Central memory CD4-positive, alpha-beta T cell (primary cell): ENCODE measurements at regions not wholly inside any gene's neighbourhood (a gene's known extent, or its start where the extent isn't known, plus 50 kb on each side); places are given as distances from the start of the nearest gene placed in this dataset.

Experiments
- DNase-seq: peaks from one replicate; pipeline ENCODE4 v3.0.0; 2022

DNA sequence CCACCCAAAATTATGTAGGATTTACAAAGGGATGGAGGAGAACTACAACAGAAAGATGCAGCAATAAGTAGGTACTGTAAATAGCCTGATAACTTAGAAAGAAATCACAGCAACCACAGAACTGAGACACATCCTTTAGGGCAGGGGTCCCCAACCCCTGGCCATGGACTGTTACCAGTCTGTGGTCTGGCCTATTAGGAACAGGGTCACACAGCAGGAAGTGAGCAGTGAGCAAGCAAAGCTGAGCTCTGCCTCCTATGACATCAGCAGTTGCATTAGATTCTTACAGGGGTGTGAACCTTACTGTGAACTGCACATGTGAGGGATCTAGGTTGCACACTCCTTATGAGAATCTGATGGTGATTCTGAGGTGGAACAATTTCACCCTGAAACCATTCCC, 997.6 kb downstream of the DIAPH3 start:
- DNase-seq, result no peak

DNA sequence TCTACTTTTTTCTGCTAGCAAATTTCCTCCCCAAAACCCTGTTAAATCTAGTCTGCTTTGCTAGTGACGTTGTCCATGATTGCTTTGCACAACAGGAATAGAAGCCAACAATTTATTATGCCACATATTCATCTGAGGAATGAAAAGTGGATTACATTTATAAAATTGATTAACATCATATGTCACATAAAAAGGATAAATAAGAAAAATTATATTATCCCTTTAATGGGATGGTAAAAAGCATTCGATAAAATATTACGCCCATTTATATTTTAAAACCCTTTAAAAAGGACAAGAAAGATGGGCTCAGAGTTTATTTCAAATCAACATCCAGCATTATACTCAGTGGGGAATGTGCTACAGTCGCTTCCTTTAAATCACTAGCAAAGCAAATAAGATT, 991.7 kb downstream of the DIAPH3 start:
- no peak for DNase-seq

DNA sequence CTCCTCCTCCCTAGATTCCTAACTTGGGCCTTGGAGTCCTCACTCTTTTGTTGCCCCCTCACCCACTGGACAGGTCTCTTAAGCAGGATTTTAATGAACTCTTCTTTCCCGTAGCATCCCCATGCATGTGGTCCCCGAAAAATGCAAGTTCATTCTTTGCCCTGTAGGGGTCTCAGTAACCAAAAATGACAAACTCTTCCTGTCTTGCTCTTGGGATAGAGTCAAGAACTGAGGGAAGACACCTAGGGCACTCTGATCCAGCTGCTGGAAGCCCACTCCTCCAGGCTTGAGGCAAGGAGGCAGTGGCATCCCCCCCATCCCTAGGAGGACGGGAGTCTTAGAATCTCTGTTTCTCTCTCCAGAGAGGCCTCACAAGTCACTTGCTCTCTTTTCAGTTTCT, 987.0 kb downstream of the DIAPH3 start:
- no peak for DNase-seq

DNA sequence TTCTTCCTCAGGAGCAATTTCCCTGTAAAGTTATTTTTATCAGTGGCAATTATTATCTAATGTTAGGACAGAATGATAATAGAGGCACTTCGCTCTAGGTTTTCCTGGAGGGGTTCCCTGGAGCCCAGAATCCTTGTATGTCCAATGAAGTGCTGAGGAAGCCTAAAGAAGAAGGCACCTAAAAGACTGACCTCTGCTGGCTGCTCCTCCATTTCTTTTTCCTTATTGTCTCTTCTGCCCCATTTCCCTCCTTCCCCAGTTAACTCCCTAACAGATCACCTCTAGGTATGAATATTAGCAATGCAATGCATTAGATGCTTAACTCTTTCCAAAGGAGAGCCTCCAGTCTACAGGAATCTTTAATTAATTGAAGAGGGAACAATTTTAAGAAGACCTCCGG, 985.4 kb downstream of the DIAPH3 start:
- DNase-seq, result no peak

DNA sequence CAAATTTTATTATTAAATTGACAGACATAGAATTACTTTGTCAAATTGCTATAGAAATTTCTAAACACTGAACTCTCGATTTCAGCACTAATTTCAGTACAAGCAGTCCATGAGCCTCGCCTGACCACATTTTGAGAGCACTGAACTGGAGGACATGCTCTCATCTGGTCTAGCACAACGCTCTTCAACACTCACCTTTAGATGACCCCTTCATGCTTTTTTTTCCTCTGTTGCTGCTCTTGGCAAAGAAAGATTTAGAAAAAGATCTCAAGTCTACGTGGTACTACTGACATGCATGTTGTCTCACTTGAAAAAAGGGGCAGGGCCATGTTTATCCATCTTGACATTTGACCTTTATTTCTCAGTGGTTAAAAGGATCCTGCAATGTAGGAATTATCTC, 981.5 kb downstream of the DIAPH3 start:
- no peak for DNase-seq

DNA sequence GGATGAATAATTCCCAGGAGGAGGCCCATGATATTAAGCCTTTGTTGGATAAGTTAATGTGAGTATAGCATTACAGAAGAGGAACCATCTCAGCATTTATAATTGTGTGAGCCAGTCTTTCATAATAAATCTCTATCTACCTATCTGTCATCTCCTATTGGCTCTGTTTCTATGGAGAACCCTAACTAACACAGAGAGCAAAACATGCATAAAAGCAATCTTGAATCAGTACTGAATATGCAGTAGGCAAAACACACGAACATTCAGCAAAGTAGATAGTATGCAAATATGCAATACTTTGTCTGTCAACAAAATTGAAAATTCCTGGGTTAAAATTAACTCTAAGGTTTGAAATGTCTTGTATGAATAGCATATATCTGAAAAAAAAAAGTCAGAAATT, 966.3 kb downstream of the DIAPH3 start:
- no peak for DNase-seq

DNA sequence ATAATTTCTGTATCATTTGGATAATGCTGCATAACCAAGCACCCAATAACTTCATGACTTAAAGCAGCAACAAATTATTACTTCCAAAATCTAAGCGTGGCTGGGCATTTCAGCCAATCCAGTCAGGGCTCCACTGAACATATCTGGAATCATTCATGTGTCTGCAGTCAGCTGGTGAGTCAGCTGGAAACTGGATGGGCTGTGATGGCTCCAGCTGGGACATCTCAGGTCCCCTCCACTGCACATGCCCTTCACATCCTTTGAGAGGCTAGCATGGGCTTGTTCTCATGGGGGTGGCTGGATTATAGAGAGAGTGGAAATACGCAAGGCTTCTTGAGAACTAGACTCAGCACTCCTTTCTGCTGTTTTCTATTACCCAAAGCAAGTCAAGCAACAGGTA, 961.9 kb downstream of the DIAPH3 start:
- DNase-seq, result no peak

DNA sequence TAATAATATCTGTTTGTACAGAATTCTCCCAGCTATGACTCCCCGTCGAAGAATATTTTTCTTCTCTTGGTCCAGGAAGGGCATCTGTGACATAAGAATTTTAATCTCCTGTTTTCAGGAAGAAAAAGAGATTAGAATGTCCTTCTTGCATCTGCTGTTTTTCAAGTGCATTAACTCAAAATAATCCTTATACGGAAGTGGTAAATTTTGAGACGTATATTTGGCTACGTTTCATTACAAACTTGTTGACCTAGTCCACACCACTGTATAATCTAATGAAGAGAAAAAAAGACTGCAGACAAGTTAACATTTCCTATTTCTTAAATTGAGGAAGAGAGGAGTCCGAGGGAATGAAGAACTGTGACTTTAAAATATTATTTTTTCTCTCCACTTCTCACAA, 959.9 kb downstream of the DIAPH3 start:
- no peak for DNase-seq

DNA sequence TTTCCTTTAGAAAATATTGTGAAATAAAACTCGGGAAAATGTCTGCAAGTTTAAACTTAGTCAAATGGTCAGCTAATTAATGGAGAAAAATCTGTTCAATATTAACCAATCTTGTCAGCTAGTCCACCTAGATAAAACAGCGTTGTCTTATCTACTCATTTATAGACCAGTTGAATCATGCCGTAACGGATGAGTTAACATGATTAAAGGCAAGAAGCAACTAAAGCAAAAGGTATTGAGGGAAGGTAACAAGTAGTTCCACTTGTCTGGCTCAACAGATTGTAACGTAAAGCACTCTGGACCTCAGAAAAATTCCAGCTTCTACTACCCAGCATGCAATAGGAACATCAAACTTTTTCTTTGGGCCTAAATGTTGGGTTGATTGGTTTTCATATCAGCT, 958.2 kb downstream of the DIAPH3 start:
- no peak for DNase-seq

DNA sequence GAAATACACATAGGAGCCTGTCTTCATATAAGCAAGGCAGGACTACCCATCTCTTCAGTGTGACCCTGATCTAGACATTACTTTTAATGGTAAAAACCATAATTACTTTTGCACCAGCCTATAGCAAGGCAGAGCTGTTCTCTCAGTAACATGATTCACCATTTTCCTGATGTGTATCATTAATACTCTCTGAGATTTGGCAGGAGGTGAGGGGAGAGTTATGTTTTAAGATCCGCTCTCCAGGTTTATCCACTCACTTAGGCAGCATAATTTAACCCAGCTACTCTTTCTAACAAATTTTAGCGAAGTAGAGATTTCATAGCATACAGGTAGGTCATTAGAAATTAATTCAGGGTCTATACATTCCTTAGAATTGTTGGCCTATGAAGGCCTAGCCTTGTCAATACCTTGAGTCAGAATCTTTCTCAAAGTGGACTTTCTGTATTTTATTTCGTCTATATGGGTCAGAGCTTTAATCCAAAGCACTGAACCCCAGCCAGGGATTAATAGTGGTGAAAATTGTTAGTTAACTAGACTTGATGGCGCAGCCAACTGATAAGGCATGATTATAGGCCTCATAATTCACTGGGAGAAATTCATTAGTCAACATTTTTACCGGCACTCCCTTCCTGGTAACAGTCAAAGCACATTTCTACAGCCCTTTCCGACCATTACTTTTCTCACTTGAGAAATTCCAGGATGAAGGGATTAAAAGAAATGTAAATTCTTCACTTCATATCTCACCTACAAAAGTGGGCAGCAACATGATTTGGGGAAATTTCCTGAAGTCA, 955.1 kb downstream of the DIAPH3 start:
- no peak for DNase-seq

DNA sequence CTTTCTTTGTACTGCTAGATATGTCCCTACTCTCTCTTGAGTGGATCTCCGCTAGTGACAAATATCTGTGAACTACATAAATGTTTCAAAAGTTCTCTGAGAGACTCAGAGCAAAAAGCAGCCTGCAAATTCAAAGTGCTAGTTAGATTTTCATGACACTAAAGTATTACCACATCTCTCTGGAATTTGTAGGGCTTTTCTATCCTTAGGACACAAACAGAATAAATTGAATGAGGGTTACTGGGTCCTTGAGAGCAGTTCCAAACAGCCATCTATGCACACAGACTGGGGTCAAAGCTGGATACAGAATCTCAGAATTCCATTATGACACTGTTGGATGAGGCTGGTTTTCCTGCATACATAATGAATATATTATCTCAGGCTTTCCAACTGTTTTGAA, 953.2 kb downstream of the DIAPH3 start:
- DNase-seq, result no peak

DNA sequence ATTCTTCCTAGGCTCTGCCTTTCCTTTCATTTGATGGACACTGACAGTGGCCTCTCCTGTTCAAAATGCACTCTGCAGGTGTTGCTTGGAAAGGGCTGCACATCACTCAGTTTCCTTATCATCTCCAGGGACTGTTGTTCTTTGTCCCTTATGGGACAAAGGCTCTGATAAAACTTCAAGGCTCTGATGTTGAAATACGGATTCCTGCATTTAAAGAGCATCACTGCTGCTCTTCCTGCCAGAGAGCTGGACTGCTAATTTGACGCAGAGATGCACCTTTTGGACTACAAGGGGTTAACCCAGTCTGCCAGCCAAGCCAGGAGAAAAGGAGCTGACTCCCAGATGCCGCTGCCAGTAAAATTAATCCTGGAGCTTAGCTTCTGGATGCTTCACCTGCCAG, 952.1 kb downstream of the DIAPH3 start:
- DNase-seq, result no peak

DNA sequence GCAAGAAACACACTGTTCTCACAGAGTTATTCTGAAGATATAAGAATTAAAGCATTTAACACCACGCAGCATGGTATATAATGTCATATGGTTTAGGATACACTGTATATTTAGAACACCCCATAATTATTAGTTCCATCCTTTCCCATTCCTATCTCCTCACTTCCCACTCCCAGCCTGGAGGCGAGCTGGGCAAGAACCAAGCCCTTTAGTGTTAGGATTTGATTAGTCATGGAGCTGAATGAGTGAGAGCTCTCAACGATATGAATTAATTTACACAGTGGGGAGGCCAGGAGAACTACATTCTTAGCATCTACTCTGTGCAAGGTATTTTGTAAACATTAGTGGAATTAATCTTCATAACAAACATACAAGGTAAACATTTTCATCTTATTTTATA, 934.3 kb downstream of the DIAPH3 start:
- DNase-seq, result no peak

DNA sequence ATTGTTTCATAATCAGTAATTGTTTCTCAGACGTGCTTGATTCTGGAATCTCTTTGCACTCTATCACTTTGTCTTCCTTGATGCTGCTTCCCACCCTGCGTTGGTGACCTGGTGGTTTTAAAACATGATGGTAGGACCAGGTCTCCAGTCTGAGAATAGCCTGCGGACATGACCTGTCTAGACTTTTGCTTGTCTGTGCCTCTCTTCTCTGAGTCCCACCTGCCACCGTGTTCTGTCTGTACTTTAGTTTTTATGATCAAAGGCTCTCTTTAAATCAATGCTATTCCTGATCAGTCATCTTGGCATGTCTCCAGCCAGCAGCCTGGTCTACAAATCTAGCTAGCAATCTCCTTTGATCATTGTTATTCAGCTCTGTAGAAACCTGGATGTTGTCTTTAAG, 933.9 kb downstream of the DIAPH3 start:
- no peak for DNase-seq

DNA sequence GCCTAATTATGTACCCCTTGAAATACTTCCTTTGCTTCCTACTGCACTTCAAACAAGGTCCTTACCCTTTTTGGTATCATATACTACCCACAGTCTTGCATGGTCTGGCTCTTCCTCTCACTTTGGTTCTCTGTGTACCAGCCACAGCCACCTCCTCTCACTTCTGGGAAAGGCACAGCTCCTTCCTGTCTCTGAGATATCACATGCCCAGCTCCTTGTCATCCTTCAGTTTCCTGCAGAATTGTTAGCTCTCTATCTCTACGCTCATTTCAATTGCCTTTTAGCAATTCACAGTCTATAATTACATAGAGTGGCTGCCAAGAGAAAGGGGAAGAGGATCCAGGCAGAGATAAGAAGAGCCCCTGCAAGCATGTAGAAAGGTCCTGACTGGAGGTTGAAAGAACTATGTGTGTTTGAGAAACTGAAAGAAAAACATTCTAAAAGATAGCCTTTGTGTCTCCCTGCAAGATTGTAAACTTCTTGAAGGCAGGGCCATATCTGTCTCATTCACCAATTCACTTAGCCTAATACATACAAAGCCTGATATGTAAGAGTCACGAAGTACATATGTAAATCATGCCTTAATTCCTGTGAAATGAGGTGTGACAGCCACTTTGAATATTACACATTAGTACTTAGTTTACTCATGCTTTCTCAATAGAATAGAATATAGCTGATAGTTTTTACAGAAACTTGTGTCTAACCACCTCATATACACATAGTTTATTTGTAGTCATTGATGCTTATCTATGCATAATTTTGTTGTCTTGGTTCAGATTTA, 933.1 kb downstream of the DIAPH3 start:
- DNase-seq, result no peak

DNA sequence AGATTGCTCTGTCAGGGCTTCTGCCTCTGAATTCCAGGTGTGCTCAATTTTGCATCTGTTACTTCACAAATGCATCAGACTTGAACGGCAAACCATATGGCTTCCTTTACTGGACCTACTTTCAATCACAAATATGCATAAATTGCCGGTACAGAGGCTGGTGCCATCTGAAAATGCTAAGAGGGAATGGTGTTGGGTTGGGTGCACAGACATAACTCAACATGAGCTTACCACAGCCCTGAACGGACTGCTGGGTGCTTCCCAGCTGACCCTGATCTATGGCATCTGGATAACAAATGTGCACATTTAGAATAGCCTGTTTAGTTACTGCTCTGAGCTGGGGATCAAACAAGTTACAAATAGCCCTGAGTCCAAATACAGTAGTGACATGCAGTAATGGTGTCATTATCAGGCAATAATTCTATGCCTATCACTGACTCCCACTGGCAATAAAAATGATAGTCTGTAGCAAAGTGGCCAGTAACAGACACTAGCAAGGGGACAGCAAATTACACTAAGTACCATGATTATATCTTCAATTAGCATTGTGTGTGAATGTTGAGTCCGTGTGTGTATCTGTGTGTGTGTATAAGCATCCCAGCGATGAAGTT, 927.3 kb downstream of the DIAPH3 start:
- no peak for DNase-seq

DNA sequence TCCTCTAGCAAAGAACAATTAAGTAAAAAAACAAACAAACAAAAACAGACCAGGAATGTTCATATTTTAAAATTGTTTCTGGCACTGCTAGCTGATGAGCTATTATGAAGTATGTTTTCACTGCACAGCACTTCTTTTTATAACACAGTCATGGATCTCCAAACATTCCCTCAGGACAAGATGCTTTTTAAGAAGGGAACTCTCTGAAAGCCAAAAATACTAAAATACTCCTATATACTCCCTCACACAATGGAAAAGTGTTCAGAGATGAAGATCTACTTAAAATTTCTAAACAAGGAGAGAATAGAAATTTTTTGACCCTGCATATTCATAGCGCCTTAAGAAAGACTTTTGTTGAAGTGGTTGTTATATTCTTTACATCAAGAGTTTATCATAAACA, 926.8 kb downstream of the DIAPH3 start:
- no peak for DNase-seq

DNA sequence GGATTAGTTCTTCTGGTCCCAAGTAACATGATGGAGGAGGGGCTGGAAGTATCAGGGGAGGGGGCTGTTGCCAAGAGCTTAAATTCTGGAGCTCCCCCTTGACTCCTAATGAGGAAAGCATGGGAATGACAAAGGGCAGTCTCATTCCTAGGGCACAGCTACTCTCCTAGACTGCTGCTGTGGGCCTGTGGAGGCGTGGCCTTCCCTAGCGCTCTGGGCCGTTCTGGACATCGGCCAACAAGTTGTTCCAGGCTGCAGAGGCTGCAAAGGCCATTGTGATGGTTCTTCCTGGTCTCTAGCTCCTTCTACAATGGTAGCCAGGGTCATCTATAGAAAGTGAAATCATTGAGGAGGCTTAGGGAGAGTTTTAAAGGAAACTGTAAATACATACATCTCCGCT, 916.6 kb downstream of the DIAPH3 start:
- DNase-seq, result no peak

DNA sequence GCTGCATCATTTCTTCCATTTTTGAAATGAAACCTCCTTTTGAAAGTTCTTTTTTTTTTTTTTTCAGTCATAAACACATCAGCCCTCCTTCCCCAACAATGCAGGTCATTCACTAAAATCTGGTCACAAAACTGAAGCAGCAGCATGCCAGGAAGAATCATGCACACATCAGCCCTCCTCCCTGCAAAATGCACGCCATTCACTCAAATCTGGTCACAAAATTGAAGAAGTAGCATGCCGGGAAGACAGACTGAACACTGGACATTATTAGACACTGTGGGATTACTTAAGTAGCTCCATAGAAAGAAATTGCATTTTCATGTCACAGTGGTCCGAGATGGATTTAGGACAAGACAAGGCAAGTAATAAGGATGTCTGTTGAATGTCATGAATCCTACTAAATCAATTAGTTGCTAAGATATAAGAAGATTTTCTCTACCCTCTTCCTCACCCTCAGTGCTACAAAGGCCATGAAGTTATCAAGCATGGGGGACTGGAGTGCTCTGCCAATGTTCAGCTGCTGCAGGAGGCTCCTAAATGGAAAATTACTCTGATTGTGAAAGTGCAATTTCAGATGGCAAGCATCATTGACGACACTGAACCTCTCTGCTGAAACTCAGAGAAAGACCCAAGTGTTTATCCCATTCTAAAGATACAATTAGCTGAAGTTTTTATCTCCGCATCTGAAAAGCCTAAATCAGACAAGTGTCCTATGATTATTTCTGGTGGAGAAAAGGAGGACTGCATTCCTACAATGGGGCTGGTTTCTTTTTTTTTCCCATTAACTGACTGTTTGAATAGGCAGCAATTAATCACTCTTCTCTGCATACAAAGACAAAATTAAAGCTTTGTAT, 913.2 kb downstream of the DIAPH3 start:
- no peak for DNase-seq

DNA sequence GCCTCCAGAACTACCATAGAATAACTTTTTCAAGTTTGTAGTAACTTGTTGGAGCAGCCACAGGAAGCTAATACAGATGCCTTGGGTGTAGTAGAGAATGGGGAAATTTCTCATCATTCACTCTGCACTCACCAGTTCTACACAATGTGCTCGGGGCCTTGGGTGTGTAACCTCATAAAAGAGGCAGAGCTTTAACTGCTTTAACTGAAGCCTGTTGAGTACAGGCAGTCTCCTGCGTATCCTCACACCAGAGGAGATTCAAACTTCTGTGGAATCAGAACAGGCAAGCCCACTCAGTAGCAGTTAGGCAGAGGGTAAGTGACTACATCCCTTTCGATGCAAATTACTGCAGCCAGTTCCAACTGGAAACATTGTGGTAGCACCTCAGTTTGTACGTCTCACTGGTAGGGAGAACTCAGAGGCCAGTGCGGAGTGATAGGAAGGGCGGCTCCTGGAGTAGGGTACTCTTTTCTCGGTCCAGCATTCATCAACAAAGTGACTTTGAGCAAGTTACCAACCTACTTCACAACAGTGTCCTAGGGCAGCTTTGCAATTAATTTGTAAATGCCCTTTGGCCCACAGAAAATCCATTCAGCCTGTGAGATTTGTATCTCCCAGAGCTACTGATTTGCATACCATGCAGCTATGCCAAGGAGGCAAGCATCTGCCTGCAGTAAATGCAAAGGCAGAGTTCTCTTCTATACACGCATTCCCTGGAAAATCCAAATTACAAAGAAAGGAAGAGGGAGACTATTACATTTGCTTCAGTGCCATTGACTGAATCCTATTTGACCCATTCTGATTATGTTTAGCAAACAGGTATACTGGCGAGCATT, 904.3 kb downstream of the DIAPH3 start:
- no peak for DNase-seq

DNA sequence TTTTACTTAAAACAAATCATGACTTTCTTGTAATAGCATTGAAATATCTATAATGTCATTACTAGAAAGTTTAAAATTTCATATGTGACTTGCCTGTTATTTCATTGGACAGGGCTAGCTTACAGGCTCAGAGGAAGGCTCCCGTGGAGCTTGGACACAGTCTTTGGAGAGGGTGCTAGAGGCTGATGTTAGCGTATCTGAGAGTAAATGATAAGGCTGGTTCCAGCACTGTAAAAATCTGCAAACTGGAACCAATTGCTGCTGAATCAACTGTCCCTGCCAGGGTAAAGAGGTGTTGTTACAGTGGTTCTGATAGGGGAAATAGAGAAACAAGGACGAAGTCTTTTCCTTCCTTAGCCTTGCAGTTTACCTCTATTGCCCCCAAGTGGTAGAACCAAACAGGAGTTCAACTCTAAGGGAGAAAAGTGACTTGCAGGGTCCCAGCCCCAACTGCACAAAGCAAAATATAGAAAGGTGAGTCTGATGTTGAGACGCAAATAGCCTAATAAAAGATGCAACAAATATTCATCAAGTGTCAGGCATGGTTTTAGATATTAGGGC, 901.7 kb downstream of the DIAPH3 start:
- DNase-seq, result no peak

DNA sequence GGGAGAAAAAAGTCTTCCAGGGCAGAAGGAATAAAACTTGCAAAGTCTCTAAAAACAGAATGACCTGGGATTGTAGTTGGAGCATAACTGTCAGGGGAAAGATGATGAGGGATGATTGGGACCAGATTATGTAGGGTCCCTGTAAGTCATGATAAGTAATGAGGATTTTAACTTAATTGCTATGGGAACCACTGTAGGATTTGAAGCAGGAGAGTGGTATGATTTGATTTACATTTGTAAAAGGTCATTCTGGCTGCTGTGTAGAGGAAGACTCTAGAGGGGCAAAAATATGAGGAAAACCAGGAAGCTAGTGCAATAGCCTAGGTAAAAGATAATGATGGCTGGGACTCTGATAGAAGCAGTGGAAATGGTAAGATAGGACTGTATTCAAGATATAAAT, 900.2 kb downstream of the DIAPH3 start:
- no peak for DNase-seq
